Retinal pigment epithelial cell (primary cell): ENCODE measurements at regions not wholly inside any gene's neighbourhood (a gene's known extent, or its start where the extent isn't known, plus 50 kb on each side); places are given as distances from the start of the nearest gene placed in this dataset.

Source experiments
- DNase-seq: peaks from one replicate; pipeline ENCODE4 v3.0.0-alpha.2; 2010; ENCODE audit warnings: low read depth
- H3K4me3 ChIP-seq: 2 replicates; pipeline ENCODE4 v1.5.1; 2011; ENCODE audit warnings: mild to moderate bottlenecking, low read length, control low read depth, moderate library complexity
- TF ChIP-seq, protein P1 (sequence below): conservative IDR thresholded peaks from 2 replicates; pipeline ENCODE4 v1.5.1; 2011; ENCODE audit warnings: low read depth, low read length, control low read depth, inconsistent platforms

DNA sequence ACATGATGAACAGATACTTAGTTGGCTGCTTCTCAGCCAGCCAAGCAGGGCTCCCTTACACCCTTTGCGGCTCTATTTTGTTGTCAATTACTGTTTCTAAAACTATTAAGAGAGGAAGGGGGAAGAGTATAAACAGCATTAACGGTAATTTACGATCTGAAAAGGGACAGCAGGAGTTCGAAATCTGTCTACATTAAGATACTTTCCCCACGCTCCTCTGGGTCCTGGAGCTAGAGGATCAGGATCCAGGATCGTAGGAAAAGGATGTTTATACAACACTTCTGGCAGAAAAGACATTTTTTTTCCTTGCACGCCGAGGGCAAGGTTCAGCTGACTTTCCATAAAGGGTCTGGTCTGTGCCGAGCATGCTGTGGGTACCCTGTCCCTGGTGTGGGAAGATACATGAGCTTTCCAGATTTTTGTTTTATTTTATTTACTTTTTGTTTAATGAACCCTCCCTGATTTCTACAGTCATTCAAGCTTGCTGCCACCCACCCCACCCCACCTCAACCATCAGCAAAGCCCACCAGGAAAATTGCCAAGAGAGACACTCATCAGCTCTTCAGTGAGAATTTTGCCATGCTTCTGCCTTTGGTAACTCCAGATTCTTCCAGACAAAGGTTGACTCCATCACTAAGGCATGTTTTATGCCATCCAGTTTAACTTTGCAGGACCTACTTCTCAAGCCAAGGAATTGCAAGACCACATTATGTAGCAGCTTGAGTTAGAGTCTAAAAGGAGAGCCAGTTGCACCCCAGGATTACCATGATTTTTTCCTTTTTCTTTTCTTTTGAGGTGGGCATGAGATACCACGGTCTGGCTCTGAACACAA lies 188.1 kb downstream of the QDPR start:
- H3K4me3 ChIP-seq, result no peak overlapping the region

DNA sequence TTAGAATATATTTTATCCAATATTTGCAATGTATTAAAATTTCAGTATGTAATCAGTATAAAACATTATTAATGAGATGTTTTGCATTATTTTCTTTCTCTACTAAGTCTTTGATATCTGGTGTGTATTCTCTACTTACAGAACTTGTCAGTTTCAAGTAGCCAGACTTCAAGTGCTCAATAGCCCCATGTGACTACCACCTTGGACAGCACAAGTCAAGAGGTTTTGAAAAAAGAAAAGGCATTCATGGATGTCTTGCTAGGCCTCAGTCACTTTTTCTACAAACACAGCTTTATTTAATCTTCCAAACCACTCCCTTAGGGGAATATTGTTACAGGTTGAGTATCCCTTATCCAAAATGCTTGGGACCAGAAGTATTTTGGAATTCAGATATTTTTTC lies 189.4 kb downstream of the QDPR start:
- TF ChIP-seq, protein P1, sequence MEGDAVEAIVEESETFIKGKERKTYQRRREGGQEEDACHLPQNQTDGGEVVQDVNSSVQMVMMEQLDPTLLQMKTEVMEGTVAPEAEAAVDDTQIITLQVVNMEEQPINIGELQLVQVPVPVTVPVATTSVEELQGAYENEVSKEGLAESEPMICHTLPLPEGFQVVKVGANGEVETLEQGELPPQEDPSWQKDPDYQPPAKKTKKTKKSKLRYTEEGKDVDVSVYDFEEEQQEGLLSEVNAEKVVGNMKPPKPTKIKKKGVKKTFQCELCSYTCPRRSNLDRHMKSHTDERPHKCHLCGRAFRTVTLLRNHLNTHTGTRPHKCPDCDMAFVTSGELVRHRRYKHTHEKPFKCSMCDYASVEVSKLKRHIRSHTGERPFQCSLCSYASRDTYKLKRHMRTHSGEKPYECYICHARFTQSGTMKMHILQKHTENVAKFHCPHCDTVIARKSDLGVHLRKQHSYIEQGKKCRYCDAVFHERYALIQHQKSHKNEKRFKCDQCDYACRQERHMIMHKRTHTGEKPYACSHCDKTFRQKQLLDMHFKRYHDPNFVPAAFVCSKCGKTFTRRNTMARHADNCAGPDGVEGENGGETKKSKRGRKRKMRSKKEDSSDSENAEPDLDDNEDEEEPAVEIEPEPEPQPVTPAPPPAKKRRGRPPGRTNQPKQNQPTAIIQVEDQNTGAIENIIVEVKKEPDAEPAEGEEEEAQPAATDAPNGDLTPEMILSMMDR, result no peak
- DNase-seq, result no peak
- H3K4me3 ChIP-seq, result no peak overlapping the region

More for the DNA sequence above, 188.1 kb downstream of the QDPR start:
- no peak for DNase-seq
- TF ChIP-seq, protein P1, result no peak

DNA sequence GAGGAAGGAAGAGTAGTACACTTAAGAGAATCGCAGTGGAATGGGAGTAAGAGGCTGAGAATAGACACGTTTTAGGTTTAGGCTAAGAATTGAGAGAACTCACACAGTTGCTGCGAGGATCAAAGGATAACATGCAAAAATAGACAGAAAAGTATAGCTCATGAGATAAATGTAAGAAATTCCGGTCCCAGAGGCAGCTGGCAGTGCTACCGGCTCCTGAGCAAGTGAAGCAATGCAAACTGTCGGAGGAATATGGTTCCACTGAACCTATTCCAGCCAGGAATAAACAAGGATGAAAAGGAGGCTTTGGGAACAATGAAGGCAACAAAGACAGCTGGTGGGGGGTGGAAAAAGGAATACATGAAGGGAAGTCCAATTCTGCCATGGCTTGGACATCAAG lies 191.8 kb downstream of the QDPR start:
- no peak for DNase-seq
- H3K4me3 ChIP-seq, result no peak overlapping the region
- TF ChIP-seq, protein P1, result no peak

DNA sequence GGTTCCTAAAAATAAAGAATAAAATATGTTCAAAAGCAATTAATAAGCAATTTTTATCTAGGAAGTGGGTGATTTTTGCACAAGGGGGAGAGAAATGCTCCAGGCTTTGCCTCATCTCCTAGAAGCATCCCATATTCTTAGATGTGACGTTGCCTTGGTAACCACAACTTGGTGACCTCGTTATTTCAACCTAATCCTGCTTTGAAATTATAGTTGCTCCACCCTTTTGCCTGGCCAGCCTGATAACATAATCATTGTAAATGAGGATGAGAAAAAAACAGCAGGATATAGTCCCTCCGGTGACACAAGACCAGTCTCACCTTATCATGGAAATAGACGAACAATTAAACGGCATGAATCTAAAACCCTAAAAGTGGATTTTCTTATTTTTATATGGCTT lies 194.4 kb downstream of the QDPR start:
- TF ChIP-seq, protein P1, result no peak
- no peak for DNase-seq
- no peak overlapping the region for H3K4me3 ChIP-seq

DNA sequence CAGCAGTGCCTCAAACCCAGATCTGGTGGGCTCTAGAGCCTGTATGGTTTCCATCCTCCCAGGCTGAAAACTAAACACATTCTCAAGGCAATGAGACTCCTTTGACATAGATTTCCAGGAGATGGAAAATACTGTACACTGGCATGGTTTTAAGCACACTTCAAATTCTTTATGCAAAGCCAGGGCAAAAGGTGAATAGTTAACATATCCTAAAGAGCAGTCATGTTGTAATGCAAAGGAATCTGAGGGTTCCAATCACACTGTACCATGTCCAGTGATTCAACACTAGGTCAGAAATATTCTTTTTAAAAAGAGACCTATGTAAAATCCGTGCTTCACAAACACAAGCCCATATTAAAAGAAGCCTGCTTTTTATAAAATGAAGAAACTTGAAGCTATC lies 195.3 kb downstream of the QDPR start:
- TF ChIP-seq, protein P1, result no peak
- DNase-seq, result peak; percentile 13

DNA sequence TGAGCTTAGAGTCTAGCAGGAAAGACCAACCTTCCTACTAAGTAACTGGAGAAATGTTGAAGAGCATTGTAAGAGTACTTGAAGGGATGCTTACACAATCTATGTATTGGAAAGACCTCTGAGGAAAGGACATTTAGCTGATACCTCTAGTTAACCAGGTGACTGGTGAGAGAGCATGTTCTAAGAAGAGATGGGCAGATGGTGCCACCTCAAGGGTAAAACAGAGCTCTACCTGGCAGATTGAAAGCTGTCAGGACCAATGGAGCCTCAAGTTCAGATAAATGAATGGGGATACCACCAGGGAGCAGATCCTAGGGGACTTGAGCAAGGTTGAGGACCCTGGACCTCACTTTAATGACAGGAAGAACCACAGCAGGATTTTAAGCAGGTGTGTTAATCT lies 196.4 kb downstream of the QDPR start:
- TF ChIP-seq, protein P1, result no peak
- DNase-seq, result no peak
- no peak overlapping the region for H3K4me3 ChIP-seq

More for the DNA sequence above, 195.3 kb downstream of the QDPR start:
- no peak overlapping the region for H3K4me3 ChIP-seq

DNA sequence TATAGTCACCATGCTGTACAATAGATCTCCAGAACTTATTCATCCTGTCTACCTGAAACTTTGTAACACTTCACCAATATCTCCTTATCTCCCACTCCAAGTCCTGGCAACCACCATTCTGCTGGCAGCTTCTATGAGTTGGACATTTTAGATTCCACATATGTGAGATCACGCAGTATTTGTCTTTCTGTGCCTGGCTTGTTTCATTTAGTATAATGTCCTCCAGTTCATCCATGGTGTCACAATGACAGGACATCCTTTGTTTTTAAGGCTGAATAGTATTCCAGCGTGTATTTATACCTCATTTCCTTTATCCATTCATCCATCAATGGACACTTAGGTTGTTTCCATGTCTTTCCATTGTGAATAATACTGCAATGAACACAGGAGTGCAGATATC lies 198.7 kb downstream of the QDPR start:
- no peak for DNase-seq
- TF ChIP-seq, protein P1, result no peak
- H3K4me3 ChIP-seq, result no peak overlapping the region
